ENCODE measurements at regions not wholly inside any gene's neighbourhood (a gene's known extent, or its start where the extent isn't known, plus 50 kb on each side); places are given as distances from the start of the nearest gene placed in this dataset.
"Not testable (repeated sequence)": the region's sequence is repeated elsewhere in the genome, so short reads cannot be mapped to it uniquely, and the experiment has no call there.

- TF ChIP-seq CTCF (IDR thresholded peaks at IDR 0.05; ENCODE audit: low read depth, low read length); POLR2A (IDR thresholded peaks at IDR 0.05; ENCODE audit: extremely low read depth, insufficient read length); MAX (IDR thresholded peaks at IDR 0.05; ENCODE audit: low read depth, low read length): not testable (repeated sequence)
Measured at GRCh38 chr2:87515226-87515625, 232.7 kb upstream of the PLGLB2 start.
